ENCODE measurements at regions not wholly inside any gene's neighbourhood (a gene's known extent, or its start where the extent isn't known, plus 50 kb on each side); places are given as distances from the start of the nearest gene placed in this dataset.

- no peak for DNase-seq
Observed at GRCh38 chr22:27663812-27664211, 137.7 kb downstream of the MN1 start.

- DNase-seq, result no peak
Observed at GRCh38 chr22:27666272-27666997, 135.1 kb downstream of the MN1 start.

- no peak for DNase-seq
Observed at GRCh38 chr22:27667121-27667843, 134.3 kb downstream of the MN1 start.

- DNase-seq, result no peak
Observed at GRCh38 chr22:27668828-27669797, 132.4 kb downstream of the MN1 start.

GRCh38 chr22:27669798-27670599, 131.6 kb downstream of the MN1 start:
- DNase-seq, result no peak

GRCh38 chr22:27670701-27671412, 130.7 kb downstream of the MN1 start:
- no peak for DNase-seq

GRCh38 chr22:27671413-27671935, 130.1 kb downstream of the MN1 start:
- DNase-seq, result no peak

- DNase-seq, result no peak
Observed at GRCh38 chr22:27672721-27673418, 128.7 kb downstream of the MN1 start.

- DNase-seq, result no peak
Observed at GRCh38 chr22:27673839-27674238, 127.7 kb downstream of the MN1 start.

- DNase-seq, result no peak
Observed at GRCh38 chr22:27674261-27674923, 127.2 kb downstream of the MN1 start.

GRCh38 chr22:27676545-27677213, 124.9 kb downstream of the MN1 start:
- no peak for DNase-seq

GRCh38 chr22:27677905-27678458, 123.6 kb downstream of the MN1 start:
- DNase-seq, result no peak

GRCh38 chr22:27679176-27679575, 122.4 kb downstream of the MN1 start:
- no peak for DNase-seq

- DNase-seq, result no peak
Observed at GRCh38 chr22:27679693-27680488, 121.7 kb downstream of the MN1 start.

GRCh38 chr22:27680636-27681035, 120.9 kb downstream of the MN1 start:
- no peak for DNase-seq

GRCh38 chr22:27681037-27681436, 120.5 kb downstream of the MN1 start:
- no peak for DNase-seq

- DNase-seq, result no peak
Observed at GRCh38 chr22:27682437-27682836, 119.1 kb downstream of the MN1 start.

- DNase-seq, result no peak
Observed at GRCh38 chr22:27684901-27685300, 116.7 kb downstream of the MN1 start.

Data from activated CD4-positive, alpha-beta T cell treated with anti-CD3 and anti-CD28 coated beads for 4 hours (primary cell).